Fibroblast of the aortic adventitia (primary cell): ENCODE measurements at regions not wholly inside any gene's neighbourhood (a gene's known extent, or its start where the extent isn't known, plus 50 kb on each side); places are given as distances from the start of the nearest gene placed in this dataset.
A peak's percentile ranks its signal among the peaks of the same experiment; 100 is the strongest.
"Not testable (repeated sequence)": the region's sequence is repeated elsewhere in the genome, so short reads cannot be mapped to it uniquely, and the experiment has no call there.

ENCODE experiments used
- DNase-seq: peaks from one replicate; pipeline ENCODE4 v3.0.0-alpha.2; 2010; ENCODE audit warnings: low read depth
- H3K4me3 ChIP-seq: 2 replicates; pipeline ENCODE4 v1.5.1; 2011; ENCODE audit warnings: low read depth, mild to moderate bottlenecking, control low read depth, low read length, moderate library complexity
- TF ChIP-seq, protein P1 (sequence below): IDR thresholded peaks from 2 replicates; pipeline ENCODE4 v1.5.1; 2011; ENCODE audit warnings: mild to moderate bottlenecking, low read length, control low read depth, inconsistent platforms; ENCODE audit not compliant: insufficient read depth

DNA sequence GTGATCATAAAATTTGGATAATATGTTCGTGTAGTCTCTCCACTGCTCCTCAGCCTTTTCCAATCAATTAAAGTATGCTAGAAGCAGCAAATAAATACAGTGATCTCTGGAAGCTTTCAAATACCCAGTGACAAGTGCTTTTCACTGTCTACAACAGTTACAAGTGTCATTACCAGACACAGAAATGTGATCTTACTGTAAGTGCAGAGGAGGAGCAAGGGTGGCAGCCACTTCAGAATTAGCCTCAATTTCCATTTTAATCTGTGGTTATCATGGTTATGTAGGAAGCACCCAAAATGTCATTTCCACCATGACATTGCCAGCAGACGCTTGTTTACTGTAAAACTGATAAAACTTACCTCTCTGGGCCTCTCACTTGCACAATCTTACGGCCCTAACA, 133.9 kb upstream of the ADAMTS3 start:
- TF ChIP-seq, protein P1, sequence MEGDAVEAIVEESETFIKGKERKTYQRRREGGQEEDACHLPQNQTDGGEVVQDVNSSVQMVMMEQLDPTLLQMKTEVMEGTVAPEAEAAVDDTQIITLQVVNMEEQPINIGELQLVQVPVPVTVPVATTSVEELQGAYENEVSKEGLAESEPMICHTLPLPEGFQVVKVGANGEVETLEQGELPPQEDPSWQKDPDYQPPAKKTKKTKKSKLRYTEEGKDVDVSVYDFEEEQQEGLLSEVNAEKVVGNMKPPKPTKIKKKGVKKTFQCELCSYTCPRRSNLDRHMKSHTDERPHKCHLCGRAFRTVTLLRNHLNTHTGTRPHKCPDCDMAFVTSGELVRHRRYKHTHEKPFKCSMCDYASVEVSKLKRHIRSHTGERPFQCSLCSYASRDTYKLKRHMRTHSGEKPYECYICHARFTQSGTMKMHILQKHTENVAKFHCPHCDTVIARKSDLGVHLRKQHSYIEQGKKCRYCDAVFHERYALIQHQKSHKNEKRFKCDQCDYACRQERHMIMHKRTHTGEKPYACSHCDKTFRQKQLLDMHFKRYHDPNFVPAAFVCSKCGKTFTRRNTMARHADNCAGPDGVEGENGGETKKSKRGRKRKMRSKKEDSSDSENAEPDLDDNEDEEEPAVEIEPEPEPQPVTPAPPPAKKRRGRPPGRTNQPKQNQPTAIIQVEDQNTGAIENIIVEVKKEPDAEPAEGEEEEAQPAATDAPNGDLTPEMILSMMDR = no peak
- no peak overlapping the region for H3K4me3 ChIP-seq
- no peak for DNase-seq

DNA sequence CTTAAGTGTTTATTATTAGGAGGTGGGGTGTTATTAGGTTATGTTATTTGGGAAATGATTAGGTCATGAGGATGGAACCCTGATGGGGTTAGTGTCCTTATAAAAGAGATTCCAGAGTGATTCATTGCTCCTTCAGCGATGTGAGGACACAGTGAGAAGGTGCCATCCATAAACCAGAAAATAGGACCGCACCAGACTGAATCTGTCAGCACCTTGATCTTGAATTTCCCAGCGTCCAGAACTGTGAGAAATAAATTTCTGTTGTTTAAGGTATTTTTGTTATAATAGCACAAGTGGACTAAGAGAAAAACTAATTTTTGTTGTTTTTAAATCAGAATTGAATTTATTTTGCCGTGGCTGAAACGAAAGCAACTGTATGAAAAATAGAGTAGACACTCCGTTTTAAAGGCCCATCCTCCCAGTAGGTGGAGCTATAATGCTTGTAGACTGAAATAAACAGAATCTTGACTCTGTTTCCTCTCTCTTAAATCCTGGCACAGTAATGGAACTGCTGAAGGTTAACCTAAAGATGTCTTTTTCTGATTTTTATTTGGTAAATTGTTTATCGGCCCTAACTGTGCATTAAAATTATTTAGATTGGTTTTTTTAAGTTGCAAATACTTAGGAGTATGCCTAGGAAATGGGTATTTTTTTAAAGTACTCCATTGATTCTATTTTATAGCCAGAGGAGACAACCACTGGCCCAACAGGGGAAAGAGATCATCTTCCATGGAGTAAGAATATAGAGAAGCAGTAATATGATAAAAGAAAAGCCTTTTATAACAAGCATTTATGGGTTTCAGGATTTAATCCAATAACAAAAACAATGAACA, 133.2 kb upstream of the ADAMTS3 start:
- DNase-seq = peak; percentile 83
- TF ChIP-seq, protein P1 = peak; percentile 65
- H3K4me3 ChIP-seq = peak overlapping the region; percentile 61

DNA sequence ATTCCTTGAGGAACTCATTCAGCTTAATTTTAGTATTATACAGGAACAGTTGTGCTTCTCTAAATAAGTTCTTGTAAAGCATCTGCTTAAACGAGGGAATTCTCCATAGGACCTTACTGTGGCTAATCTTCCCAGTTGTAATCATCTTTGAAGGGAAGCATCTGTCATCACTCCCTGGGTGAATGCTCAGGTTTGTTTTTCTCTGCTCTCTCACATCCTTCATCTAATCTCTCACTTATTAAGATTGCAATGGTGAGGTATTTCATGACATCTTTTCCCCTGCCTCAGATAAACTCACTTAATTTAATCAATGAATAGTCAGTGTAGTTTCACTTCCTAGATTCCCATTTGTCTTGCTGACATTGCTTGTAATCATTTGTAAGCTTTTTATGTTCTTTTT, 121.8 kb upstream of the ADAMTS3 start:
- TF ChIP-seq, protein P1 = no peak
- no peak for DNase-seq
- no peak overlapping the region for H3K4me3 ChIP-seq

DNA sequence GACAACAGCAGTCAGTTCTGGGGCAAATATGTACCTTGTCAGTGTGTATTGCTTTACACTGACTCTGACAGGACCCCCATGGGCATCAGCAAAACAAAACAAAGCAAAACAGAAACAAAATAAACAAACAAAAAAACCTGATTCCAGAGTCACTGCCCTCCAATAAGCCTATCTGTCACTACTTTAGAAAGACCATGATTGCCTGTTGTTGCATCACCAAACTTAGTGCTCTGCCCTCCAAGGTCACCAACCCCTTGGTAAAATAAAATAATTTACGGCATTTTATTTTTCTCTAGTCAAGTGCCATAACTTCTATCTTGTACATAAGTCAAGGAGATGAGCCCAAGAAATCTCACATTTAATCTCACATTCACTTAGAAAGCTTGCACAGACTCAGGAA, 120.9 kb upstream of the ADAMTS3 start:
- no peak for DNase-seq
- TF ChIP-seq, protein P1 = no peak
- H3K4me3 ChIP-seq = no peak overlapping the region

DNA sequence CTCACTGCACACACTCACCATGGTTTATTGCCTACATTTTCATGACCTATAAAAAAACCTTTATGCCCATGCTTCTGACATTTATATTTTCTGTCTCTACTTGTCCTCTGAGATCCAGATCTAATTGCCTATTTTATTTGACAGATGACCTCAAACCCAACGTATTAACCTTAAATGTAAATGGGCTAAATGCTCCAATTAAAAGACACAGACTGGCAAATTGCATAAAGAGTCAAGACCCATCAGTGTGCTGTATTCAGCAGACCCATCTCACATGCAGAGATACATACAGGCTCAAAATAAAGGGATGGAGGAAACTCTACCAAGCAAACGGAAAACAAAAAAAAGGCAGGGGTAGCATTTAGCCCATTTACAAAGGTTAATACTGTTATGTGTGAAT, 117.4 kb upstream of the ADAMTS3 start:
- H3K4me3 ChIP-seq, DNase-seq: not testable (repeated sequence)

DNA sequence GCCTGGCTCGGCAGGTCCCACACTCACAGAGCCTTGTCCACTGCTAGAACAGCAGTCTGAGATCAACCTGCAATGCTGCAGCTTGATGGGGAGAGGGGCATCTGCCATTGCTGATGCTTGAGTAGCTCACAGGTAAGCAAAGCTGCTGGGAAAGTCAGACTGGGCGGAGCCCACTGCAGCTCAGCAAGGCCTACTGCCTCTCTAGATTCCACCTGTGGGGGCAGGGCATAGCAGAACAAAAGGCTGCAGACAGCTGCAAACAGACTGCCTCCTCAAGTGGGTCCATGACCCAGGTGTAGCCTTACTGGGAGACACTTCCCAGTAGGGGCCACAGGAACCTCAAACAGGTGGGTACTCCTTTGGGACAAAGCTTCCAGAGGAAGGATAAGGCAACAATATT, 110.6 kb upstream of the ADAMTS3 start:
- no peak overlapping the region for H3K4me3 ChIP-seq
- no peak for DNase-seq
- TF ChIP-seq, protein P1 = no peak

DNA sequence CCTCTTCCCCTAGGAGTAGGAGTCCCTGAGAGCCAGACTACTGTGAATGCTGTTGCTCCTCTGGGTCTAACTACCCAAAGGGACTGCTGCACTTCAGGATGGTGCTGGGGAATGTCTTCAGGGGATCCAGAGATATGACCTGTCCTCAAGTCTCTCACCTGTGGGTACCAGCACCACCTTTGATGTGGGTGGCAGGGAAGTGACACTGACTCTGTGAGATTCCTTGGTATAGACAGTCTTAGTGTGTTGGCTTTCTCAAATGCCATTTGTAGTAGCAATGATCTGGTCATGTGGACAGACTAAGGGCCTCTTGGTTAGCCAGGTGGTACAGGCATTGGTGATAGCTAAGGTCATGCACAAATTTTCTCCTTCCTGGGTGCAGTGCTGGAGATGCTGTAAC, 108.9 kb upstream of the ADAMTS3 start:
- no peak overlapping the region for H3K4me3 ChIP-seq
- no peak for DNase-seq
- TF ChIP-seq, protein P1 = no peak
